A549 (cell line): ENCODE measurements at regions not wholly inside any gene's neighbourhood (a gene's known extent, or its start where the extent isn't known, plus 50 kb on each side); places are given as distances from the start of the nearest gene placed in this dataset.

ENCODE experiments used
- ATAC-seq, 2 experiments: fragments of 200-7000 bp in 1 of 2; fragments of >200 bp in 1 of 2; cut with Nextera tagmentation in 1 of 2; cut with Tn5 transposase in 1 of 2; 3 replicates each; pipeline versions ENCODE4 v1.8.0 to v1.9.1; 2018 to 2020; ENCODE audit warnings: mild to moderate bottlenecking in 1 of 2, moderate library complexity in 1 of 2
- CTCF ChIA-PET: fragments of 300-600 bp; sonication (Branson Sonifier 250); formaldehyde crosslinking; extraction: SDS; loops from one replicate; lab custom pipeline; 2021; ENCODE audit warnings: antibody characterized with exemption, inconsistent platforms; lab: Yijun Ruan, JAX
- POLR2A ChIA-PET: fragments of 350-600 bp; formaldehyde crosslinking; extraction: SDS; loops from one replicate; lab custom pipeline; 2021; ENCODE audit warnings: antibody characterized with exemption, inconsistent platforms; lab: Yijun Ruan, JAX
- DNase-seq, 2 experiments: peaks; one replicate each; pipeline versions ENCODE4 v3.0.0 to v3.0.0-alpha.2; 2011 to 2016; ENCODE audit warnings: low read depth in 1 of 2, low spot score in 1 of 2
- FAIRE-seq: peaks from 2 replicates; lab custom pipeline; 2011; peaks lifted over from hg19 to GRCh38; lab: Jason Lieb, UNC
- H3K27ac ChIP-seq, 2 experiments: fragments of >200 bp; sonication (Bioruptor Twin); formaldehyde crosslinking; 3 replicates each; pipeline ENCODE4 v1.5.1; 2016 to 2017
- H3K4me1 ChIP-seq: fragments of >200 bp; sonication (Bioruptor Twin); formaldehyde crosslinking; 3 replicates; pipeline ENCODE4 v1.6.1; 2016
- H3K4me2 ChIP-seq: fragments of >200 bp; sonication (Bioruptor Twin); formaldehyde crosslinking; 3 replicates; pipeline ENCODE4 v1.6.1; 2016
- H3K4me3 ChIP-seq: fragments of >200 bp; sonication (Bioruptor Twin); formaldehyde crosslinking; 3 replicates; pipeline ENCODE4 v1.5.1; 2016
- H3K9me3 ChIP-seq: fragments of >200 bp; sonication (Bioruptor Twin); formaldehyde crosslinking; 3 replicates; pipeline ENCODE4 v1.6.1; 2016
- CBX2 ChIP-seq: fragments of 200-600 bp; sonication (generic); IDR thresholded peaks from 2 replicates; pipeline ENCODE4 v1.6.1; 2016; ENCODE audit warnings: low read depth, mild to moderate bottlenecking, borderline replicate concordance
- CEBPB ChIP-seq, 2 experiments: fragments of >200 bp in 1 of 2; sonication (Bioruptor Twin) in 1 of 2; formaldehyde crosslinking in 1 of 2; IDR thresholded peaks; 2 replicates each; pipeline ENCODE4 v1.6.1; 2012 to 2016
- CHD4 ChIP-seq: fragments of 200-600 bp; sonication (generic); IDR thresholded peaks from 2 replicates; pipeline ENCODE4 v1.6.1; 2016; ENCODE audit warnings: antibody characterized with exemption, mild to moderate bottlenecking, borderline replicate concordance
- EP300 ChIP-seq, 2 experiments: fragments of >200 bp; sonication (Bioruptor Twin); formaldehyde crosslinking; IDR thresholded peaks; 2 replicates in 1 of 2; 3 replicates in 1 of 2; pipeline ENCODE4 v1.6.1; 2016 to 2017
- ESRRA ChIP-seq: fragments of 150-350 bp; IDR thresholded peaks from 2 replicates; pipeline ENCODE4 v1.6.1; 2014; ENCODE audit warnings: mild to moderate bottlenecking, low read length, borderline replicate concordance
- FOSB ChIP-seq: fragments of 250-450 bp; sonication (Bioruptor Pico); IDR thresholded peaks from 2 replicates; pipeline ENCODE4 v1.5.0; 2020; ENCODE audit warnings: mild to moderate bottlenecking, moderate library complexity
- GATA3 ChIP-seq: IDR thresholded peaks from 2 replicates; pipeline ENCODE4 v1.6.1; 2012; ENCODE audit warnings: borderline replicate concordance
- HOXA7 ChIP-seq: fragments of 250-450 bp; sonication (Bioruptor Pico); IDR thresholded peaks from 2 replicates; pipeline ENCODE4 v1.5.0; 2020; ENCODE audit warnings: mild to moderate bottlenecking, moderate library complexity
- KDM1A ChIP-seq: fragments of 200-600 bp; sonication (generic); IDR thresholded peaks from 2 replicates; pipeline ENCODE4 v1.6.1; 2016; ENCODE audit warnings: low read depth, mild to moderate bottlenecking
- KDM5A ChIP-seq: fragments of 200-600 bp; sonication (generic); IDR thresholded peaks from 2 replicates; pipeline ENCODE4 v1.6.1; 2016; ENCODE audit warnings: antibody characterized with exemption, mild to moderate bottlenecking
- MAZ ChIP-seq: fragments of 150-350 bp; IDR thresholded peaks from 2 replicates; pipeline ENCODE4 v1.6.1; 2014; ENCODE audit warnings: antibody characterized with exemption, low read depth, low read length, borderline replicate concordance
- POLR2A ChIP-seq: IDR thresholded peaks from 2 replicates; pipeline ENCODE4 v1.6.1; 2012; ENCODE audit warnings: mild to moderate bottlenecking, low read length
- POLR2AphosphoS2 ChIP-seq: conservative IDR thresholded peaks from 2 replicates; pipeline ENCODE4 v1.6.1; 2012; ENCODE audit warnings: low read length, improper control_type of control experiment, inconsistent platforms
- RARB ChIP-seq: fragments of 250-450 bp; sonication (Bioruptor Pico); IDR thresholded peaks from 2 replicates; pipeline ENCODE4 v1.8.0; 2021; ENCODE audit warnings: mild to moderate bottlenecking, moderate library complexity
- RCOR1 ChIP-seq: fragments of 150-350 bp; IDR thresholded peaks from 2 replicates; pipeline ENCODE4 v1.6.1; 2014; ENCODE audit warnings: antibody characterized with exemption, low read length, low read depth
- RNF2 ChIP-seq: fragments of 200-600 bp; sonication (generic); IDR thresholded peaks from 2 replicates; pipeline ENCODE4 v1.6.1; 2016; ENCODE audit warnings: low read depth, mild to moderate bottlenecking, antibody characterized with exemption, moderate library complexity, borderline replicate concordance
- TP53 ChIP-seq: fragments of 250-450 bp; sonication (Bioruptor Pico); IDR thresholded peaks from 2 replicates; pipeline ENCODE4 v1.5.0; 2021; ENCODE audit warnings: mild to moderate bottlenecking, moderate library complexity
- ZSCAN20 ChIP-seq: fragments of 250-450 bp; sonication (Bioruptor Pico); IDR thresholded peaks from 2 replicates; pipeline ENCODE4 v1.8.0; 2022; ENCODE audit warnings: mild to moderate bottlenecking, moderate library complexity
- WGBS: methylation state at CpG from one replicate; pipeline ENCODE4 v1.1.6; 2017; ENCODE audit errors: missing lambda C conversion rate; 5-methylcytosine and 5-hydroxymethylcytosine counted together
- TF ChIP-seq, protein P1 (sequence below): fragments of 450-650 bp; IDR thresholded peaks from 2 replicates; pipeline ENCODE4 v1.6.1; 2014; ENCODE audit warnings: antibody characterized with exemption
- TF ChIP-seq, protein P2 (sequence below): fragments of 250-450 bp; sonication (Bioruptor Pico); IDR thresholded peaks from 2 replicates; pipeline ENCODE4 v1.5.0; 2020; ENCODE audit warnings: low read depth, mild to moderate bottlenecking, moderate library complexity
- TF ChIP-seq, protein P3 (sequence below): fragments of 250-450 bp; sonication (Bioruptor Pico); IDR thresholded peaks from 2 replicates; pipeline ENCODE4 v1.5.0; 2021; ENCODE audit warnings: mild to moderate bottlenecking, moderate library complexity, borderline replicate concordance

DNA sequence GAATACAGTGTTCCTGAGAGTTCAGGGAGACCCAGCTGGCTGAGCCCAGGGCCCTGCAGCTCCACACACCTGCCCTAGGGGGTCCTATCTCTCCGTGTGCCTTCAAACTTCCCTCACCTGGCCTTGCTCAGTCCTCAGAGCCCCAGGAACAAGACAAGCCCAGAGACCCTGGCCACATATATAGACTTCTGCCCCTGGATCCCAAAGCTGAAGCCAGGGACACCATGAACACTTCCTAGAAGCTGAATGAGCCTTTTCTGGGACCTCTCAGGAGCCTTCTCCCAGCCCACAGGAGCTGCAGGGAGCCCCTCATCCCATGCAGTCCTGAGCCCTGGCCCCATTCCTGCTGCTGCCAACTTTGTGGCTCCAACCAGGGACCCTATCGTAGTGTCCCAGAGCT is 190.5 kb downstream of the DICER1 start:
- TF ChIP-seq ESRRA = no peak
- TF ChIP-seq FOSB = no peak
- DNase-seq = no peak
- FAIRE-seq = no peak
- ChIA-PET POLR2A (no interaction called here), CTCF (no interaction called here)
- WGBS = 5% methylated on average over 2 of the region's 2 CpGs
- no peak overlapping the region for H3K4me3 ChIP-seq
- no peak overlapping the region for H3K27ac ChIP-seq
- H3K9me3 ChIP-seq = 0 out of 3 replicates have a peak, but pooled peaks cover 6% of the 10 kb centered on the region
- ATAC-seq = no peak
- H3K4me1 ChIP-seq = no peaks in the 10 kb centered on the region
- no peak overlapping the region for H3K4me2 ChIP-seq

DNA sequence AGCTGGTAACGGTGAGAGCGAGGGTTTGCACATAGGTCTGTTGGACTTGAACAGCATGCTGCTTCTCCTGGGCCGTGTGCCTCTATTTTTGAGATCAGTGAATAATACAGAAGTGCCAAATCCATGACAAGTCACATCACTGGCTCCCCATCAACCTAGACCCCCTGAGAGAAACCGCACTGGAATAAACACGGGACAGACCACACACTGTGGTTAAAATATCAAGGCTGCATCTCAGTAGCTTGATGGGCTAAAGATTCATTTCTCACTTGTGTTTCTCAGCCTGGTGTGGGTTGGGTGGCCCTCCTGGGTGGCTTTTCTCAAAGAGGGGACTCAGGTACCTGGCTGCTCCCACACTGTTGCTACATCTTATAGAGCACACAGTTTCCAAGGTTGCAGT is 191.0 kb downstream of the DICER1 start:
- Histone ChIP-seq H3K27ac (no peak overlapping the region), H3K4me3 (no peak overlapping the region), H3K4me1 (no peaks in the 10 kb centered on the region), H3K4me2 (no peak overlapping the region), H3K9me3 (0 out of 3 replicates have a peak, but pooled peaks cover 6% of the 10 kb centered on the region)
- 21% methylated on average over 5 of the region's 5 CpGs for WGBS
- ATAC-seq = no peak
- no peak for FAIRE-seq
- CTCF ChIA-PET = interaction anchor here (1.8 kb wide), 1 partner anchor 24 kb away, joined by 4 read pairs; no protein-coding TSS in a partner anchor
- no peak for DNase-seq
- TF ChIP-seq FOSB (no peak), EP300 (IDR thresholded peaks at IDR 0.05) (no peak), ESRRA (no peak), RNF2 (no peak), ZSCAN20 (no peak), MAZ (no peak), CBX2 (no peak), HOXA7 (CRISPR knock-in tag) (no peak), CHD4 (no peak), RCOR1 (no peak), POLR2A (no peak)
- TF ChIP-seq, protein P1, sequence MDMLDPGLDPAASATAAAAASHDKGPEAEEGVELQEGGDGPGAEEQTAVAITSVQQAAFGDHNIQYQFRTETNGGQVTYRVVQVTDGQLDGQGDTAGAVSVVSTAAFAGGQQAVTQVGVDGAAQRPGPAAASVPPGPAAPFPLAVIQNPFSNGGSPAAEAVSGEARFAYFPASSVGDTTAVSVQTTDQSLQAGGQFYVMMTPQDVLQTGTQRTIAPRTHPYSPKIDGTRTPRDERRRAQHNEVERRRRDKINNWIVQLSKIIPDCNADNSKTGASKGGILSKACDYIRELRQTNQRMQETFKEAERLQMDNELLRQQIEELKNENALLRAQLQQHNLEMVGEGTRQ = no peak
- POLR2A ChIA-PET = no interaction called here

DNA sequence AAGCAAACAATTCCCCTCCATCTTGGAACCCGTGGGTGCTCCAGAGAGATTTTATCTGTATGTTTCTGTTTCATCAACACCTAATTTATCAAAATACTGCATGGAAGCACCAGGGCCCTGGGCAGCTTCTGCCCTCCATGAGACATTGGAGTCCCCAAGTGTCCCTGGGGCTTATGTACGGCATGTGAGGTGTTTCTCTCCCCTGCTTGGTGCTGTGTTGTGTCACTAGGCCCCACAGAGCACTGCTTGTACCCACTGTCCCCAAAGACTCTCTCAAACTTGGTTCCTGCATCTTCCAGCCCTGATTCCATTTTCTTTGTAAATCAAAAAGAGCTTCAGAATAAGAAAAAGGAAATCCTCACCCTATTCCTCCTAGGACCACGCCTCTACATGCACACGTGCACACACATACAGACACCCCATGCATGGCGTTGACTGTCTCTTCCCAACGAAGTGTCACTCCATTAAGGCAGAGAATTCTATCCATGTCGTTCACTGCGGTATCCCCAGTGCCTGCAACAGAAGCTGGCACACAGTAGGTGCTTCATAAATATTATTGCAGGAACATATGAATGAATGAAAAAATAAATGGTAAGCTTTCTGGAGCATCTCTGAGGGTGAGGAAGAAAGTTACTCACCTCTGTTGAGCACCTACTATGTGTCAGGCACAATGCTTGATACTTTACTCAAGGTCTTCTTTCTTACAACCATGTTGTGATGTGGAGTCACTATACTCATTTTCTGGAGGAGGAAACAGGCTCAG is 191.6 kb downstream of the DICER1 start:
- Histone ChIP-seq H3K4me3 (no peak overlapping the region), H3K4me2 (no peak overlapping the region), H3K27ac (no peak overlapping the region), H3K4me1 (no peaks in the 10 kb centered on the region), H3K9me3 (0 out of 3 replicates have a peak, but pooled peaks cover 3% of the 10 kb centered on the region)
- ChIA-PET CTCF (interaction anchor here (1.8 kb wide), 1 partner anchor 25 kb away, joined by 4 read pairs; no protein-coding TSS in a partner anchor), POLR2A (no interaction called here)
- TF ChIP-seq KDM1A (no peak), RARB (CRISPR knock-in tag) (no peak), RNF2 (no peak), TP53 (CRISPR knock-in tag) (no peak), POLR2AphosphoS2 (no peak), ZSCAN20 (no peak), CEBPB (IDR thresholded peaks at IDR 0.05) (no peak), CHD4 (no peak), KDM5A (no peak), GATA3 (no peak), HOXA7 (CRISPR knock-in tag) (no peak)
- TF ChIP-seq, protein P2, sequence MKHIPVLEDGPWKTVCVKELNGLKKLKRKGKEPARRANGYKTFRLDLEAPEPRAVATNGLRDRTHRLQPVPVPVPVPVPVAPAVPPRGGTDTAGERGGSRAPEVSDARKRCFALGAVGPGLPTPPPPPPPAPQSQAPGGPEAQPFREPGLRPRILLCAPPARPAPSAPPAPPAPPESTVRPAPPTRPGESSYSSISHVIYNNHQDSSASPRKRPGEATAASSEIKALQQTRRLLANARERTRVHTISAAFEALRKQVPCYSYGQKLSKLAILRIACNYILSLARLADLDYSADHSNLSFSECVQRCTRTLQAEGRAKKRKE = no peak
- TF ChIP-seq, protein P3, sequence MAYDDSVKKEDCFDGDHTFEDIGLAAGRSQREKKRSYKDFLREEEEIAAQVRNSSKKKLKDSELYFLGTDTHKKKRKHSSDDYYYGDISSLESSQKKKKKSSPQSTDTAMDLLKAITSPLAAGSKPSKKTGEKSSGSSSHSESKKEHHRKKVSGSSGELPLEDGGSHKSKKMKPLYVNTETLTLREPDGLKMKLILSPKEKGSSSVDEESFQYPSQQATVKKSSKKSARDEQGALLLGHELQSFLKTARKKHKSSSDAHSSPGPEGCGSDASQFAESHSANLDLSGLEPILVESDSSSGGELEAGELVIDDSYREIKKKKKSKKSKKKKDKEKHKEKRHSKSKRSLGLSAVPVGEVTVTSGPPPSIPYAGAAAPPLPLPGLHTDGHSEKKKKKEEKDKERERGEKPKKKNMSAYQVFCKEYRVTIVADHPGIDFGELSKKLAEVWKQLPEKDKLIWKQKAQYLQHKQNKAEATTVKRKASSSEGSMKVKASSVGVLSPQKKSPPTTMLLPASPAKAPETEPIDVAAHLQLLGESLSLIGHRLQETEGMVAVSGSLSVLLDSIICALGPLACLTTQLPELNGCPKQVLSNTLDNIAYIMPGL = no peak
- ATAC-seq (no peak), FAIRE-seq (no peak), DNase-seq (no peak)
- 25% methylated on average over 8 of the region's 8 CpGs for WGBS
